Prostate gland (tissue), 2 donors: ENCODE measurements at regions not wholly inside any gene's neighbourhood (a gene's known extent, or its start where the extent isn't known, plus 50 kb on each side); places are given as distances from the start of the nearest gene placed in this dataset.

Experiments used
- CTCF ChIP-seq, 4 experiments: fragments of 200-600 bp in 2 of 4; fragments of 450-650 bp in 2 of 4; sonication (generic) in 2 of 4; IDR thresholded peaks; 1 replicate in 3 of 4; 2 replicates in 1 of 4; pipeline ENCODE4 v1.5.1; 2016 to 2019; ENCODE audit warnings: antibody characterized with exemption in 4 of 4, mild to moderate bottlenecking in 2 of 4, moderate library complexity in 2 of 4
- POLR2A ChIP-seq: fragments of 450-650 bp; IDR thresholded peaks from one replicate; pipeline ENCODE4 v1.6.1; 2016; ENCODE audit warnings: antibody characterized with exemption, mild to moderate bottlenecking
- POLR2AphosphoS5 ChIP-seq: sonication (generic); formaldehyde crosslinking; IDR thresholded peaks from one replicate; pipeline ENCODE4 v1.6.1; 2017; ENCODE audit warnings: antibody characterized with exemption

GRCh38 chr18:39776766-39777165 is 2178.3 kb upstream of the PIK3C3 start:
- TF ChIP-seq CTCF (IDR thresholded peaks at IDR 0.05) = no peak
- TF ChIP-seq POLR2A = no peak
- TF ChIP-seq POLR2AphosphoS5 = no peak
